ENCODE measurements at regions not wholly inside any gene's neighbourhood (a gene's known extent, or its start where the extent isn't known, plus 50 kb on each side); places are given as distances from the start of the nearest gene placed in this dataset.

DNA sequence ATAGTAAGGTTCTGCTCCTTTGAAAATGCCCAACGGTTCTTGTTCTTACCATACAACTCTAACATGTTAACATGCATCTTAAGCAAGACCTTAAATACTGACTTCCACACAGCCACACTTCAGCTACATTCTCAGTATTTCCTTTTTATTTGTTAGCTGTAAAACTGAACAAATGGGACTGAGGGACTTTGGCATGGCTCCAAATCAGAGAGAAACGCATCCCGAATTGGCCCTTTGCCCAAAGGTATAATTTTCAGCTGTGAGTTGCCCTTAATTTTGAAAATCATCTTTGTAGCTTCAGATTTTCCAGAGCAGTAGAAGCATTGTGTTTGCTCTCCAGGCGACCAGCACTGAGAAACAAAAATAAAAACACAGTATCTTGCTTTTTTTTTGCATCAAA lies 56.4 kb downstream of the NEUROD6 start:
- DNase-seq (ENCODE audit: low spot score) = no peak

DNA sequence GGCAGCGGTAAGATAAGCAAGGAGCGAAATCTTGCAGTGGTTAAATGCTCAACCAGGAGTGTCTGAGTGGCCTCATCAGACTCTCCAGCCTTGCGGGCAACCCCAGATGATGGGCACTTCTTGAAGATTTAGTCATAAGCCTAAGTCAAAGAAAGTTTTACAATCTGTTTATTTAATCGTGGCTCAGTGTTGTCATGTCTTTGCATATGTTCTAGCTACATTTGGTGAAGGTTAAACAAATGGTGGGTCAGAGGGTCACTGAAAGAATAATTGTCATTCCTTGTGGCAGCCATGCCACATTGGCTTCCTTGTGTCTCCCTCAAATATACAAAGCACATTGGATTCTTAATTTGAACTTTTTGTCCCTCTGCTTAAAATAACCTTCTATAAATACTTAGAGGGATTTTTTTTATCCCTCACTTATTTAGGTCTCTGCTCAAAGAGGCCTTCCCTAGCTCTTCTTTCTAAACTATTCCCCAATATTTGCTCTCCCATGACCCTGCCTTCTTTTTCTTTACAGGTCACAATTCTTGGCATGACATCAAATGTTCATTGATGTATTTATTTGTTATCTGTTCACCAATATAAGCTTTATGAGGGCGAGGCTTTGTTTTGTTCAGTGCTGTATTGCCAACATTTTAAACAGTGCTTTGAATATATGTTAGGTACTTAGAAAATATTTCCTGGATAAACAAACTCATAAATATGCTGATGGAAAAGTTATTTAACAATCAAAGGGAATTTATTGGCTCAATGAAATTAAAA lies 68.7 kb downstream of the NEUROD6 start:
- DNase-seq (ENCODE audit: low spot score) = no peak

DNA sequence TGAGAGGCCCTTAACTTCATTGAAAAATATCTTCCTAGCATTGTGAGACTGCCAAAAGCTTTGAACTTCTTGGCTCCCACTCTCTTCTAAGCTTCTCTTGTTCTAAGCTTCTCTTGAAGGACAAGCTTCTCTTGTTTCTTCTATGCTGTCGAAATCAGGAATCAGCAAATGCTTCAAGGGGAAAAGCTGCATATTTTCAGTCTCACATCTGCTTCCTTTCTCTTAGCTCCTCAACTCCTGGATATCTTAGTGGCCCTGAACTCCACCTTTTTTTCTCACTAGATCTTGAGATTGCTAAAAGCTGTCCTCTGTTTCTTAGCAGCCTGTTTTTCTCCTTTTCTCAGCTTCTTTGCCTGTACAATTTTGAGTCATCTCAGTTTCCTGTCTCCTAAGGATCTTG lies 73.0 kb downstream of the NEUROD6 start:
- DNase-seq (ENCODE audit: low spot score) = no peak

DNA sequence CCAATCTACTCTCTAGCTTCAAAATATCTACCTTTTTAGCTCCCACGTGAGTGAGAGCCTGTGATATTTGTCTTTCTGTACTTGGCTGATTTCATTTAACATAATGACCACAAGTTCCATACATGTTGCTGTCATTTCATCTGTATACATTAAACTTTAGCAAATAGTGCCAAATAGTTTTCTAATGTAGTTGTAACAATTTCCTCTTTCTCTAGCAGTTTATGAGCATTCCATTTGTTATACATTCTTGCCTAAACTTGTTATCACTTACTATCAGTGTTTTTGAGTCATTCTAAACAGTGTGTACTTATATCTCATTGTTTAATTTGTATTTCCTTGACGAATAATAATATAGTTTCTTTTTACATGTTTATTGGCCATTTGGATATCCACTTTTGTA lies 77.2 kb downstream of the NEUROD6 start:
- no peak for DNase-seq (ENCODE audit: low spot score)

DNA sequence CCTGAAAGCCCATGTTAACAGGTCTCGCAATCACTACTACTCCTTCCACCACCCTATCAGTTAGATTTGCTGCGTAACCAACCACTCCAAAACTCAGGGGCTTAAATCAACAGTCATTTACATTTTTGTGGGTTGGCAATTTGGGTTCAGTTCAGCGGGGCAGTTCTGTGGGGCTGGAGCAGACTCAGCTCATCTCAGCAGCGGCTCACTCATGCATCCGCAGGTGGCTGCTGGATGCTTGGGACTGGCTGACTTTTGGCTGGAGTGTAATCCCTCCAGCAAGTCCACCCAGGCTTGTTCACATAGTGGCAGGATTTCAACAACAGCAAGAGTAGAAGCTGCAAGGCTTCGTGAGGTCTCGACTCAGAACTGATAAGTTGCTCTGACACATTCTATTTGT lies 79.2 kb downstream of the NEUROD6 start:
- DNase-seq (ENCODE audit: low spot score) = no peak

DNA sequence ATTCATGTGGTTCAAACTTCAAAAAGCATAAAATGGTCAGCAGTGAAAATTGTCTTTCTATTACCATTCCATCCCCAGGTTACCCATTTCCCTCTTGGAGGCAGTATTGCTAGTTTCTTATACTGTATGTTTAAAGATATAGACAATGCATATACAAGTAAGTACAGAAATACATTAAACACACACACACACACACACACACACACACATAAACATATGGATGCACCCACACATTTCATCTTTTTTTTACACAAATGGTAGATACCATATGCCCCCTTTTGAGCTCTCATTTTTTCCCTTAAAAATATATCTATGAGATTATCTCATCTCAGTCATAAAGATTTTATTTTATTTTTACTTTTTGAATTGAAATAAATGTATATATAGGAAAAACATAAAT lies 79.7 kb downstream of the NEUROD6 start:
- DNase-seq (ENCODE audit: low spot score) = no peak

DNA sequence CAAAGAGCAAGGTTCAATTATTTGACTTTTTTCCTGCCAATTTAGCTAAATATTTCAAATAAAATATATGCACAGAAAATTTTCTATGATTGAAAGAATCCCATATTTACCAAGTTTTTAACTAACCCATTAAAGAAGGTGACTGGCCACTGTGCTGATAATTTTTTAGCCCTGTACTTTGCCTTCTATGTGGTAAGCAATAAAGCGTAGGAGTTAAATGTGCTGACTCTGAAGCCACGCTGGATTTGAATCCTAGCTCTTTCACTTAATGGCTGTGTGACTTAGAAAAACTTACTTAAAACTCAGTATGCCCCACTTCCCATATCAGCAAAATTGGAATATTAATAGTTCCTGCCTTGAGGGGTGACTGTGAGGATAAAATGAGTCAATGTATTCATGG lies 82.1 kb downstream of the NEUROD6 start:
- DNase-seq (ENCODE audit: low spot score) = no peak

DNA sequence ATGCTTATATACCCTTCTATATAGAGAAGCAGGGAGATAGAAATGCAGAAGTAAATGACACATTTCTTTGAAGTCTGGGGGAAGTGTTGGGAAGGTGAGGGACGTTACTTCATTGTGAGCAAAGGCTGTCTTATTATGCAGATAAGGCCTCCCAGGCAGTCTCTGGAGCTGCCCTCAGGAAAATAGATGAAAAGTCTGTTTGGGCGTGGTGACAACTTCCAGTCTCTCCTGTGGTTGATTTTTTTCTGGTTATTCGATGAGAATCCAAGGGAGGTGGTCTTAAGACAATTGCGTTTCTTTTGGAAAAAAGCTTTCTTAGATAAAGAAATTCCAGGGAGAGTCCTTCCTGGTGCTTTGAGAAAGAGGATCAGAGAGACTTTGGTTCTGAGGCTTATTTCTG lies 84.0 kb downstream of the NEUROD6 start:
- DNase-seq (ENCODE audit: low spot score) = no peak

DNA sequence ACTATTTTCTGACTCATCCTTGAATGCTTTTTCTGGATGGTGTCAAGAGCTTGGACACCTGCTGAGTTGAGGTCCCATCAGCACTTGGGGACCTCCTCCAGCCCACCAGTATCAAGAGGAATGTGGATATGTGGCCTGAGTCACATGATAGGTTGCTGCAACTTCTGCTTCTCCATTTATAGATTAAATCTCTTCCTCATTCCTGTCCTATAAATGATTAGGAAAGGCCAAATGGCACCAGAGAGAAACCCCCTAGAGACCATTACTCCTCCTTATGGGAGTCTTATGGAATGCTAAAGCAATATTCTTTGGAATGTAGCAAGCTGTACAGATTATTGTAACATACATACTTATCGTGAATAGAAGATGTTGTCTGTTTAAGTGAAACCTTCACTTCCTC lies 85.6 kb downstream of the NEUROD6 start:
- DNase-seq (ENCODE audit: low spot score) = no peak

DNA sequence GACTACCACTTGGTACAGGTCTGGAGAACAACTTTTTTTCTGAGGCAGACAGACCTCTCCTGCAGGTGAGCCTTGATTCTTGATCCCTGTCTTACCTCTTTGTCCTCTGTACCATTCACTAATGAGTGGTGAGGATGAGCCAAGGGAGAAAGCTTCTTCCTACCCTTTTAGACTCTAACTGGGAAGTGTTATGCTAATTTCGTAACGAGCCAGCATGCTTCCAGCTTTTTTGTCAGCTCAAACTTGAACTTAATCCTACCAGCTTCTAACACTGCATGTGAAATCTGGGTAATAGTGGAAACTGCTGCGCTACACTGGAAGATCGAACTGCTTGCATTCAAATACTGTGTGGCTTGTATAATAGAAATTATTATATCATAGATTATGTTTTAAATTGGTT lies 87.0 kb downstream of the NEUROD6 start:
- no peak for DNase-seq (ENCODE audit: low spot score)

DNA sequence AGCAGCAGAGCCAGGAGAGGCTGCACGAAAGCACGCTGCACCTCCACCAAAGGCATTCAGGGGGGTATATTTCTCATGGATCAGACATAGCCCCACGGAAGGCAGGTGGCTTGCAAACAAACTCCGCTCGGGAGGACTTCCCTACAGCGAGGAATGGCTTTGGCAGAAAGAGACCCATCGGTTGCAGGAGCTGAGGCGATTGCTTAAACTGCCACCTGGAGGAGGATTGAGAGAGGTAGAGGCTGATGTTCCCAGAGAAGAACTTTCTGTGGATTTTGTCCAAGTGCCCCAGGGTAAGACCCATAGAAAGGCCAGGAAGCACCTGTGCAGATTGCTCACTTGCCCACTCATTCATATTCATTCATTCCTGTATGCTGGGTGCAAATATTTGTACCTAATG lies 89.1 kb downstream of the NEUROD6 start:
- DNase-seq (ENCODE audit: low spot score) = no peak

DNA sequence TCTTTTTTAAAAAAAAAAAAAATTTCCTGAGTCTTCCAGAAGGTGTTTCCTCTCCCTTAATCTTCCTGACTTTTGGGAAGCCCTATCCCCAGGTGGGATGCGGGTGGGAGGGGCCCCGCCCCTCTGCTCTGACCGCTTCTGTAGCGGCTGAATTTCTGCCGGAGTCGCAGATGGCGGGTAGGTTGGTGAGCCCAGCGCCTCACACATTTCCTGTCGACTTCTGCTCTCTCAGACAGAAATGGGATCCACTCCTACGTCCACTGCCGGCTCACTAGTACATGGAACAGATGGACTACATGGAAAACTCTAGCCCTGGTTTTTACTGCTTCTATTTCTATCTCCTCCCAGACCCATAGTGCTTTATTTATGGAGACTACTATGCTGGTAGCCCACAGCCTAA lies 90.9 kb downstream of the NEUROD6 start:
- DNase-seq (ENCODE audit: low spot score) = no peak

DNA sequence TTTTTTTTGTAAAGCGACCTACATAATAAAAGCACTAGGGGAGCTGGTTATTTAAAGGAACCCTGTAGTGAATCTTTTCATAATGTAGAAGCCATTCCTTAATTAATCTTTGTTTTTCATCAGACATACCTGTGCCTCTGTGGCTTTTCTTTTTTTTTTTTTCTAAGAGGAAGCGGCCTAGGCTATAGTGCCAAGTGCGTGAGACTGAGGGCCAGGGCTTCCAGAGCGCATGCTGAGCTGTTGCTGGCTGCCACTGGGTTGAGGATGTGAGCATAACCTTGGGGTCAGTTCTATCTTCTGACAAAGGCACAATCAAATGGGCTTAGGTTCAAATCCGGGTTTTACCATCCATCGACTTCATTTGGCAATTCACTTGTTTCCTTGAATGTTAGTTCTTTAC lies 103.7 kb downstream of the NEUROD6 start:
- no peak for DNase-seq (ENCODE audit: low spot score)

DNA sequence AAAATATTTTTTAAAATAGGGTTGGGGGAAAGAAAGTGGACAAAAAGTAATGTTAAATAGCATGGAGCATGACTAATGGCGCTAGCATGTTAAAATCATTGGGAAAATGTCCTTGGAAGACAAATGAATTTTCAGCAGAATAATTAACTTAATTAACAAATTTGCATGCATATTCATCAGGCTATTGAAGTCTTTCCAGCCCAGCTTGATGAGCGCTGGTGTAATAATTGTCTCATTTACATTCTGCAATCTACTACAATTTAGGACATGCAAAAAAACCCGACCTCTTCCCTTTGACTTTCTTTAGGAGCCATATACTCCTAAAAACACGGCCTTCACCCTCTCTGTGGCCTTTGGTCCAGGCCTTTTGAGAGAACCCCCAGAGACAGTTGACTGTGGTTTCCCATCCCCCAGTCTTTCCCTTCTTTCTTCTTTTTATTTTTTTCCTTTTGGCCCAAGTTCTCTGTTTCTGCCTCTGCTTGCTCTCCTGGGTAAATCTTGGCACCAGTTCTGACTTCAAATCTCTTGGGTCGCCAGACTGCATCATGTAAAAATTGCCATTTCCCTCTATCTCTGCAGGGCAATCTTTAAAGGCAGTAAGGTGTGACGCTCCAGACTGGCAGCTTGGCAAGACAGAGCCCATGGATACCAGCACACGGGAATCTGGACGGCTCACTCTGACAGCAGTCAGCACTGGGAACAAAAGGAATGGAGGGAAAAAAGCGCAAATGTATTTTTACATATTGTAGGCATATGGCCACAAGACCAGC lies 105.5 kb downstream of the NEUROD6 start:
- DNase-seq (ENCODE audit: low spot score) = no peak

DNA sequence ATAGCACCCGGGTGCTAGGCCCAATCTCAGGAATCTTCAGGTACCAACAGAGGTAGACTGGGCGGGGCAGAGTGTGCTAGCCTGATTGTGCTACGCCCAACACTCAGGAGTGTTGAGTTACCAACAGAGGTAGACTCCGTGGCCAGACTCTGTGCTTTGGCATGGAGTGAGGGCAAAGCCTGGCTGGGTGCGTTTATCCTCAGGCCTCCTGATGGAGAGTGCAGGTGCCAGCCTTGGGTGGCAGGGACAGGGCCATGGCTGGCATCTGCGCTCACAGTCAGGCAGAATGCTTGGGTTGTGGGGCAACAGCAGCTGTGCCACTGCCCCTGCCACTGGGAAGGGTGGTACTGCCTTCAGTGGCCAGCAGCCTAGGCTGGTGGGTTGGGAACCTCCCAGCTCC lies 111.6 kb downstream of the NEUROD6 start:
- no peak for DNase-seq (ENCODE audit: low spot score)

DNA sequence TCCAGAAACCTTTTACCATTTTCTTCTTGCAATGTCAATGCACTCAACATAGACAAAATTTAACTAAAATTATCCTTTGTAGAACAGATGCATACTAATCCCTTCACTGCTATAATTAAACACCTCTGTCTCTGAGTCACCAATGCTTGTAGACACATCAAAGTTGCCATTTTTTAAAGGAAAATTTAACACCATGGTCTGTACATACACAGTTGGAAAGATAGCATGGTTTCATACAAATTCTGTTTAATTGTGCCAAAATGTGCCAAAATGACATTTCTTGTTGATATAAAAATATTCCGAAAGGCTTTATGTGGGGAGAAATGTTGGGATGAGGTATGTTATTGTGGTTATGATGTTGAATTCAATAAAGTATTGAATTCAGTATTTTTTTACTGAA lies 125.8 kb downstream of the NEUROD6 start:
- DNase-seq (ENCODE audit: low spot score) = no peak

DNA sequence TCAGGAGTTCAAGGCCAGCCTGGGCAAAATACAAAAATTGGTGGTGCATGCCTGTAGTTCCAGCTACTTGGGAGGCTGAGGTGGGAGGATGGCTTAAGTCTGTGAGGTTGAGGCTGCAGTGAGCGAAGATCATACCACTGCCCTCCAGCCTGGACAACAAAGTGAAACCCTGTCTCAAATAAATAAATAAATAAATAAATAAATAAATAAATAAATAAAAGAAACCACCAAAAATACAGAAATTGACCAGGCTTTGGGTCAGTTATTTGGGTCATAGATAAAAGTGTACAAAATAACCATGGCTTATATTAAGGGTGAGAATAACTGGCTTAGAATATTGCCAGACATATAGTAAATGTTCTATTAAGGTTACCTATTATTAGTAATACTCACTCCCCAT lies 129.2 kb downstream of the NEUROD6 start:
- DNase-seq (ENCODE audit: low spot score) = no peak

DNA sequence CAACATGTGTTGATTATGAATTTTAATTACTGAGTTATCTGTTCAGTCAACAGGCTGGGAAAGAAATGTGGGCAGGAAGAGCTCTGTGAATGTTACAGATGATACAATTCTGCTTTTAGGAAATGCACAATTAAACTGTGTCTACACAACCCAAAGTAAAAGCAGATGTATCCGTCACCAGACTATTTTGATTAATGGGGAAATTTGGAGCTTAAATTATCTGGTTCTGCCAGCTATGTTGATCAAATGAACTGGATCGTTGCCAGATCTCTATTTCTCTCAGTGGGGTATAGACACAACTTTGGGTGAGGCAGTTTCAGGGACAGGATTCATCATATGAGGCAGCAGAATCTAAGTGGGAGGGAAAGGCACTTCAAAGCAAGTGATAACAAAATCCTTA lies 136.5 kb downstream of the NEUROD6 start:
- DNase-seq (ENCODE audit: low spot score) = no peak

DNA sequence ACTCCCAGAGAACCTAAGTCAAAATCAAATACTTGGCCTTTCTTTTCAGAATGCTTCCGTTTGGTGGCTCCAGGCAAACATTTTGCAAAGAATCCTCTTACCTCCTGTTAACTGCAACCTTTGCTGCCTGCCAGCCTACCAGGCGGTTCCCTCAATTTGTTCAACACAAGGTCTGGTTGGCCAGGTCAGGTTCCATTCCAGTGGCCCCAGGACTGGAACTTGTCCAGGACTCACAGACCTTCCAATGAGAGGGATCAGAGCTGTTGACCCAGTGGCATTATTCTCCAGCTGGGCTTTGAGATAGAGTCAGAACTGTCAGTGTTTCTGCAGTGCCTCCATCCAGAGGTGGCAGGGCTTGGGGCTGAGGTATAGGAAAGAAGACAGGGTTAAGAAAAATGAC lies 137.0 kb downstream of the NEUROD6 start:
- no peak for DNase-seq (ENCODE audit: low spot score)

DNA sequence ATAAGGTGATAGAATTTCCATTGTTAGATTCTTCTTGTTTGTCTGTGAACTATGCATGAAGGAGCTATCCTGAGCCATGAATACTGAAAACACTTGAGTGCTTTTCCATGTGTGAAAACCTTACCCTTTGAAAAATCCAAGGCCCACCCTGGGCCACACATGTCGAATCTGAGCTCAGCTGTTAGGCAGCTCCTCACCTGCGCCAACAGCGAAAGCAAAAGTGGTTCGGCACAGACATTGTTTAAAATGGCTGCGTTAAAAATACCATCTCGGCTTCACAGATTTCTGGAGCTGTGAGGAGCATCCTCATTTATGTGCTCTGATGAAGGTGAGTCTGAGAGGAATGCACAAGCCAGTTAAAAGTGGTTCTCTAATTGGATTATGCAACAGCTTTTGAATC lies 137.7 kb downstream of the NEUROD6 start:
- no peak for DNase-seq (ENCODE audit: low spot score)

DNA sequence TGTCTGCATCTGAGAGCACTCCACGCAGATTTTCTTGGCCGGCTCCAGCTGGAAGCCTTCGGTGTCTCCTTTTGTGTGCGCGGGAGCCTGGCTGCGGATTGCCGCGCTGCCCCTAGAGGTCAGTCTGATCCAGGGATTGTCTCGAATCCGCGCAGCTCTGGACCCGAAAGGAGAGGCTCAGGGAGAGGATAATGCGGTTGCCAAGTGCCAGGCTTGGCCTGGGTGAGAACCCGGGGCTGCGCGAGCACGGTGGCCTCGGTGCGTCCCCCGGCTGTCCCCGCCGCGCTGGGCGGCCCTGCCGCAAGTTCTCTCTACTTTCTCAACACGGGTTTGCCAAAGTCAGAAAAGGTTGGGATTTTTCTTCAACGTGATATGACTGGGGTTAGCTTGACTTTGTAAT lies 140.9 kb downstream of the ADCYAP1R1 start:
- peak; percentile 34 for DNase-seq (ENCODE audit: low spot score)

DNA sequence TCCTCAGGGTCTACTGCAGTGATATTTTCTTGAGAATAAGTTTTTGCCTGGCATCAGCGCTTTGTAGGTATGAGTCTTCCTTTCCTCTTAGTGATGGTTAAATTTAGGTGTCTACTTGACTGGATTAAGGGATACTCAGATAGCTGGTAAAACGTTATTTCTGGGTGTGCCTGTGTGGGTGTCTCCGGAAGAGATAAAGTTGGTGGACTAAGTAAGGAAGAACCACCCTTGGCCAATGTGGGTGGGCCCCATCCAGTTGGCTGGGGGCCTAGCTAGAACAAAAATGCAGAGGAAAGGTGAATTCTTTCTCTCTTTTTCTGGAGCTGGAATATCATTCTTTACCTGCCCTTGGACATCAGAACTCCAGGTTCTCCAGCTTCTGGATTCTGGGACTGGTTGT lies 138.8 kb downstream of the ADCYAP1R1 start:
- DNase-seq (ENCODE audit: low spot score) = no peak

DNA sequence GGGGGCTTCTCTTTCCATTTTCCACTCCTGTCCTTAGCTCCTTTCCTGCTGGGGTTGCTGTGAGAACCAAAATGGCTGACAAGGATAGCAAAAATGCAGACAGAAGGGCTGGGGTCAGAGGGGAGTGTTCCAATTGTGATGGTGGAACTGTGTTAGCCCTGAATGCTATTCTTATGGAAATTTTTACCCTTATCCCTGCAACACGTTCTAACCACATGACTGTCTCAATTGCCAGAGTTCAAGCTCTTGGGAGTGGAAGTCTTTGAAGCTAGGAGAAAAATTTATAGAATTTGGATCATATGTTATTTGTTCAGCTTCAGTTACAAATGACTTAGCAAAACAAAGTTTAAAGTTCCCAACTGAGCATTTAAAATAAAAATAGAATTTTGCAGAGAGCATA lies 134.1 kb downstream of the ADCYAP1R1 start:
- no peak for DNase-seq (ENCODE audit: low spot score)

DNA sequence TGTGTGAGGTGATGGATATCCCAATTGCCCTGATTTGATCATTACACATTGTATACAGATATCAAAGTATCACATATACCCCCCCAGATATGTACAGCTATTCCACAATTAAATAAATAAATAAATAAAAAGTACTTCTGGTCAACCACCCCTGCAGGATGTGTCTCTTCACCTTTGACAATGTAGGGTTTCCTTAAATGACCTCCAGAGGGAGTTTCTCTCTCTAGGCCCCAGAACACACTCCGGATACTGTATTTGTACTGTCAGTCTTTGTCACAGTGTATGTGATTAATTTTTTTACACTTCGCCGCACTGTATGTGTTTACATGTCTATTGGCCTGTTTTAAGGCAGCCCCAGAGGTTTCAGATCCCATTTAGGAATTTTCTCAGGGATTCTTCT lies 123.6 kb downstream of the ADCYAP1R1 start:
- DNase-seq (ENCODE audit: low spot score) = peak; percentile 55

Measured in RKO (cell line).